DMS 273 (cell line): ENCODE measurements at regions not wholly inside any gene's neighbourhood (a gene's known extent, or its start where the extent isn't known, plus 50 kb on each side); places are given as distances from the start of the nearest gene placed in this dataset.
"Not testable (repeated sequence)": the region's sequence is repeated elsewhere in the genome, so short reads cannot be mapped to it uniquely, and the experiment has no call there.

Experiments
- DNase-seq: peaks from one replicate; lab custom pipeline; 2025; ENCODE audit not compliant: unreplicated experiment; lab: John Stamatoyannopoulos, UW

- no peak for DNase-seq
These were observed 138.6 kb downstream of the SPRY1 start for GRCh38 chr4:123535037-123535748.

- DNase-seq: no peak
These were observed 139.6 kb downstream of the SPRY1 start for GRCh38 chr4:123536225-123536624.

GRCh38 chr4:123537906-123538402 is 141.4 kb downstream of the SPRY1 start:
- not testable (repeated sequence) for DNase-seq

GRCh38 chr4:123545667-123546572 is 149.3 kb downstream of the SPRY1 start:
- no peak for DNase-seq

GRCh38 chr4:123546573-123547060 is 150.0 kb downstream of the SPRY1 start:
- DNase-seq: no peak

- DNase-seq: no peak
These were observed 150.9 kb downstream of the SPRY1 start for GRCh38 chr4:123547216-123548165.

GRCh38 chr4:123553279-123553678 is 156.7 kb downstream of the SPRY1 start:
- no peak for DNase-seq

GRCh38 chr4:123553733-123554637 is 157.4 kb downstream of the SPRY1 start:
- no peak for DNase-seq

- DNase-seq: no peak
These were observed 158.2 kb downstream of the SPRY1 start for GRCh38 chr4:123554801-123555232.

- peak; percentile 50 for DNase-seq
These were observed 158.7 kb downstream of the SPRY1 start for GRCh38 chr4:123555233-123555806.

GRCh38 chr4:123555807-123556273 is 159.2 kb downstream of the SPRY1 start:
- DNase-seq: peak; percentile 18

- DNase-seq: no peak
These were observed 159.9 kb downstream of the SPRY1 start for GRCh38 chr4:123556526-123556925.

- DNase-seq: no peak
These were observed 161.4 kb downstream of the SPRY1 start for GRCh38 chr4:123557857-123558536.

- DNase-seq: no peak
These were observed 162.3 kb downstream of the SPRY1 start for GRCh38 chr4:123558865-123559264.

GRCh38 chr4:123559955-123560871 is 163.6 kb downstream of the SPRY1 start:
- DNase-seq: no peak

GRCh38 chr4:123561525-123561924 is 164.9 kb downstream of the SPRY1 start:
- DNase-seq: no peak

- no peak for DNase-seq
These were observed 166.6 kb downstream of the SPRY1 start for GRCh38 chr4:123562994-123563750.
